IMR-90 (cell line): ENCODE measurements at regions not wholly inside any gene's neighbourhood (a gene's known extent, or its start where the extent isn't known, plus 50 kb on each side); places are given as distances from the start of the nearest gene placed in this dataset.

Source experiments
- ATAC-seq: fragments of 200-7000 bp; cut with Tn5 transposase; 2 replicates; pipeline ENCODE4 v1.9.1; 2020; ENCODE audit warnings: low read depth, mild to moderate bottlenecking, moderate library complexity
- BruUV-seq: library from RNA; stranded (reverse); fragments of 400-500 nt; replicated peaks from 2 replicates; lab custom pipeline; 2021; lab: Mats Ljungman, UMichigan
- CTCF ChIA-PET: fragments of 300-600 bp; formaldehyde crosslinking; extraction: SDS; loops from one replicate; lab custom pipeline; 2021; ENCODE audit warnings: antibody characterized with exemption; lab: Yijun Ruan, JAX
- POLR2A ChIA-PET: fragments of 300-600 bp; sonication (Branson Sonifier 250); formaldehyde crosslinking; loops from one replicate; lab custom pipeline; 2022; ENCODE audit warnings: antibody characterized with exemption; ENCODE audit not compliant: unreplicated experiment; lab: Charles Lee
- DNase-seq: peaks from one replicate; pipeline ENCODE4 v3.0.0; 2013
- H2AFZ ChIP-seq: replicated peaks from 2 replicates; pipeline ENCODE3; 2013; ENCODE audit warnings: low read length, mild to moderate bottlenecking; ENCODE audit not compliant: poor library complexity
- H2AK5ac ChIP-seq: 2 replicates; pipeline ENCODE4 v1.6.1; 2013; ENCODE audit warnings: low read depth, low read length, inconsistent platforms
- H2AK9ac ChIP-seq: replicated peaks from 2 replicates; pipeline ENCODE3; 2013; ENCODE audit warnings: mild to moderate bottlenecking, low read depth, low read length, moderate library complexity; ENCODE audit not compliant: poor library complexity
- H2BK120ac ChIP-seq: 2 replicates; pipeline ENCODE4 v1.6.1; 2013; ENCODE audit warnings: low read depth, low read length, inconsistent platforms
- H2BK15ac ChIP-seq: 3 replicates; pipeline ENCODE4 v1.6.1; 2013; ENCODE audit warnings: low read depth, low read length, inconsistent platforms
- H2BK20ac ChIP-seq: 2 replicates; pipeline ENCODE4 v1.6.1; 2013; ENCODE audit warnings: low read depth, mild to moderate bottlenecking, inconsistent platforms, low read length, moderate library complexity
- H2BK5ac ChIP-seq: 2 replicates; pipeline ENCODE4 v1.6.1; 2013; ENCODE audit warnings: mild to moderate bottlenecking, low read depth, low read length, inconsistent platforms; ENCODE audit not compliant: poor library complexity, severe bottlenecking
- H3K14ac ChIP-seq: replicated peaks from 2 replicates; pipeline ENCODE4 v1.6.1; 2013; ENCODE audit warnings: low read depth, low read length, inconsistent platforms
- H3K18ac ChIP-seq: 2 replicates; pipeline ENCODE4 v1.6.1; 2013; ENCODE audit warnings: low read depth, low read length, control low read depth
- H3K23ac ChIP-seq: 2 replicates; pipeline ENCODE4 v1.6.1; 2013; ENCODE audit warnings: low read depth, low read length, inconsistent platforms
- H3K27ac ChIP-seq: 2 replicates; pipeline ENCODE4 v1.5.1; 2013; ENCODE audit warnings: mild to moderate bottlenecking, control low read depth, low read length; ENCODE audit not compliant: insufficient read depth
- H3K27me3 ChIP-seq: 2 replicates; pipeline ENCODE4 v1.6.1; 2013; ENCODE audit warnings: low read length; ENCODE audit not compliant: control insufficient read depth, insufficient read depth
- H3K36me3 ChIP-seq: 2 replicates; pipeline ENCODE4 v1.6.1; 2013; ENCODE audit warnings: low read length, mixed read lengths; ENCODE audit not compliant: control insufficient read depth, insufficient read depth
- H3K4ac ChIP-seq: 2 replicates; pipeline ENCODE4 v1.6.1; 2013; ENCODE audit warnings: low read depth, low read length, inconsistent platforms
- H3K4me1 ChIP-seq: 2 replicates; pipeline ENCODE4 v1.6.1; 2013; ENCODE audit warnings: low read length, mixed read lengths; ENCODE audit not compliant: control insufficient read depth, insufficient read depth
- H3K4me2 ChIP-seq: 2 replicates; pipeline ENCODE4 v1.6.1; 2013; ENCODE audit warnings: low read depth, mild to moderate bottlenecking, control low read depth, low read length, moderate library complexity
- H3K4me3 ChIP-seq: 2 replicates; pipeline ENCODE4 v1.5.1; 2013; ENCODE audit warnings: low read depth, mild to moderate bottlenecking, control low read depth, low read length, moderate library complexity; ENCODE audit not compliant: insufficient read depth
- H3K56ac ChIP-seq: 2 replicates; pipeline ENCODE4 v1.6.1; 2013; ENCODE audit warnings: low read length, inconsistent platforms; ENCODE audit not compliant: insufficient read depth; ENCODE audit errors: extremely low read depth
- H3K79me1 ChIP-seq, 2 experiments: 2 replicates each; pipeline ENCODE4 v1.6.1; 2013; ENCODE audit warnings: low read length in 2 of 2, inconsistent platforms in 1 of 2, low read depth in 1 of 2
- H3K9ac ChIP-seq: 2 replicates; pipeline ENCODE4 v1.6.1; 2013; ENCODE audit warnings: low read depth, low read length, control low read depth
- H3K9me1 ChIP-seq: 2 replicates; pipeline ENCODE4 v1.6.1; 2013; ENCODE audit warnings: low read length, inconsistent platforms; ENCODE audit not compliant: insufficient read depth
- H3K9me3 ChIP-seq: 2 replicates; pipeline ENCODE4 v1.6.1; 2013; ENCODE audit warnings: low read length; ENCODE audit not compliant: control insufficient read depth, insufficient read depth
- H4K20me1 ChIP-seq: 2 replicates; pipeline ENCODE4 v1.6.1; 2013; ENCODE audit warnings: low read length, inconsistent platforms; ENCODE audit not compliant: insufficient read depth
- H4K5ac ChIP-seq: 2 replicates; pipeline ENCODE4 v1.6.1; 2013; ENCODE audit warnings: mild to moderate bottlenecking, low read depth, low read length, control low read depth
- H4K8ac ChIP-seq, 2 experiments: 2 replicates each; pipeline ENCODE4 v1.6.1; 2013; ENCODE audit warnings: low read depth in 2 of 2, low read length in 2 of 2, control low read depth in 1 of 2, inconsistent platforms in 1 of 2
- H4K91ac ChIP-seq: 2 replicates; pipeline ENCODE4 v1.6.1; 2013; ENCODE audit warnings: low read depth, low read length, inconsistent platforms; ENCODE audit not compliant: insufficient read depth
- CEBPB ChIP-seq: IDR thresholded peaks from 2 replicates; pipeline ENCODE4 v1.6.1; 2012; ENCODE audit warnings: low read depth, low read length, improper control_type of control experiment
- CHD1 ChIP-seq: IDR thresholded peaks from 2 replicates; pipeline ENCODE4 v1.6.1; 2012; ENCODE audit warnings: low read depth, low read length, improper control_type of control experiment
- MAFK ChIP-seq: IDR thresholded peaks from 2 replicates; pipeline ENCODE4 v1.6.1; 2012; ENCODE audit warnings: low read depth, low read length, improper control_type of control experiment
- MAZ ChIP-seq: IDR thresholded peaks from 2 replicates; pipeline ENCODE4 v1.6.1; 2012; ENCODE audit warnings: low read depth, mild to moderate bottlenecking, low read length, improper control_type of control experiment, moderate library complexity, borderline replicate concordance
- MXI1 ChIP-seq: IDR thresholded peaks from 2 replicates; pipeline ENCODE4 v1.6.1; 2012; ENCODE audit warnings: low read depth, mild to moderate bottlenecking, low read length, moderate library complexity, borderline replicate concordance
- POLR2A ChIP-seq: IDR thresholded peaks from 2 replicates; pipeline ENCODE4 v1.6.1; 2012; ENCODE audit warnings: mild to moderate bottlenecking, low read depth, low read length
- RAD21 ChIP-seq: IDR thresholded peaks from 2 replicates; pipeline ENCODE4 v1.6.1; 2012; ENCODE audit warnings: low read length, improper control_type of control experiment
- RFX5 ChIP-seq: IDR thresholded peaks from 2 replicates; pipeline ENCODE4 v1.8.0; 2012; ENCODE audit warnings: low read depth, mild to moderate bottlenecking, low read length, moderate library complexity
- WGBS, 2 experiments: methylation state at CpG; one replicate each; pipeline versions ENCODE4 v1.1.5 to v1.1.7; 2013; ENCODE audit warnings: missing lambda C conversion rate in 2 of 2; ENCODE audit not compliant: insufficient read length in 1 of 2; ENCODE audit errors: extremely low coverage in 2 of 2; 5-methylcytosine and 5-hydroxymethylcytosine counted together
- dilution Hi-C: fragments of 300-500 bp; cut with HindIII; formaldehyde crosslinking; loops from one replicate; pipeline ENCODE4 v1.14.3; 2018; ENCODE audit warnings: low sequenced_read_pairs; ENCODE audit not compliant: unreplicated experiment
- in situ Hi-C: fragments of 300-500 bp; cut with MboI; formaldehyde crosslinking; loops from 3 replicates; pipeline ENCODE4 v1.14.3; 2019; ENCODE audit warnings: low sequenced_read_pairs, inconsistent platforms, mixed read lengths
- intact Hi-C: fragments of 100-400 bp; cut with micrococcal nuclease; formaldehyde crosslinking; loops from 2 replicates; pipeline ENCODE4 v1.10.0; 2022
- TF ChIP-seq, protein P1 (sequence below): fragments of 150-350 bp; IDR thresholded peaks from 2 replicates; pipeline ENCODE4 v1.6.1; 2017; ENCODE audit warnings: mild to moderate bottlenecking, antibody characterized with exemption, low read length, low read depth
- TF ChIP-seq, protein P2 (sequence below): fragments of 150-350 bp; IDR thresholded peaks from 2 replicates; pipeline ENCODE4 v1.6.1; 2016; ENCODE audit warnings: low read depth, mild to moderate bottlenecking, low read length, moderate library complexity, borderline replicate concordance
- TF ChIP-seq, protein P3 (sequence below): conservative IDR thresholded peaks from 2 replicates; pipeline ENCODE4 v1.5.1; 2012; ENCODE audit warnings: mild to moderate bottlenecking, low read depth, low read length, improper control_type of control experiment

DNA sequence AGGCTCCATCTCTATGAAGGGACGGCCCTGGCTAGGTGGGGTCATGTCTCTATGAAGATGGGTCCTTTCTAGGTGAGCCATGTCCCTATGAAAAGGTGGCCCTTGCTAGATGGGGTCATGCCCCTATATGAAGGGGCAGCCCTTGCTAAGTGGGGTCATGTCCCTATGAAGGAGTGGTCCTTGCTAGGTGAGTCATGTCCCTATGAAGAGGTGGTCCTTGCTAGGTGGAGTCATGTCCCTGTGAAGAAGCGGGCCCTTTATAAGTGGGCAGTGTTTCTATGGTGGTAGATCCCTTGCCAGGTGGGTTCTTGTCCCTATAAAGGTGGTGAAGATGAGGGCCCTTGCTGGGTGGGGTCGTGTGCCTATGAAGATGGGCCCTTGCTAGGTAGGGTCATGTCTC lies 283.0 kb upstream of the IRX2 start:
- Histone ChIP-seq H4K8ac (no peak overlapping the region), H3K4ac (no peak overlapping the region), H3K18ac (no peak overlapping the region), H3K4me1 (no peaks in the 10 kb centered on the region), H3K36me3 (no peaks in the 10 kb centered on the region), H3K9me1 (no peaks in the 10 kb centered on the region), H3K27me3 (no peaks in the 10 kb centered on the region), H2AK9ac (no peak overlapping the region), H3K9me3 (peaks cover 39% of the 10 kb centered on the region), H2BK5ac (no peak overlapping the region), H3K27ac (no peak overlapping the region), H3K4me3 (no peak overlapping the region), H3K56ac (no peak overlapping the region), H4K5ac (no peak overlapping the region), H4K20me1 (no peaks in the 10 kb centered on the region), H3K4me2 (no peak overlapping the region), H3K14ac (no peak overlapping the region), H3K79me1 (no peaks in the 10 kb centered on the region), H3K9ac (no peak overlapping the region), H3K23ac (no peak overlapping the region), H2AK5ac (no peak overlapping the region), H2BK15ac (no peak overlapping the region), H2BK120ac (no peak overlapping the region), H2AFZ (no peak overlapping the region), H2BK20ac (no peak overlapping the region), H4K91ac (no peak overlapping the region)
- intact Hi-C loops (no loop called here), dilution Hi-C loops (no loop called here), in situ Hi-C loops (no loop called here)
- DNase-seq (no peak), ATAC-seq (no peak)
- ChIA-PET POLR2A (no interaction called here), CTCF (no interaction called here)
- BruUV-seq = no TSS peak
- 0% methylated on average over 1 of the region's 3 CpGs; no CpG with 5 or more reads in 1 of the 2 experiments for WGBS, 2 experiments
- TF ChIP-seq POLR2A = no peak
- TF ChIP-seq CHD1 = no peak
- TF ChIP-seq MAFK = no peak
- TF ChIP-seq, protein P1, sequence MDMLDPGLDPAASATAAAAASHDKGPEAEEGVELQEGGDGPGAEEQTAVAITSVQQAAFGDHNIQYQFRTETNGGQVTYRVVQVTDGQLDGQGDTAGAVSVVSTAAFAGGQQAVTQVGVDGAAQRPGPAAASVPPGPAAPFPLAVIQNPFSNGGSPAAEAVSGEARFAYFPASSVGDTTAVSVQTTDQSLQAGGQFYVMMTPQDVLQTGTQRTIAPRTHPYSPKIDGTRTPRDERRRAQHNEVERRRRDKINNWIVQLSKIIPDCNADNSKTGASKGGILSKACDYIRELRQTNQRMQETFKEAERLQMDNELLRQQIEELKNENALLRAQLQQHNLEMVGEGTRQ = no peak
- no peak for TF ChIP-seq CEBPB
- TF ChIP-seq MXI1 = no peak
- no peak for TF ChIP-seq RAD21
- TF ChIP-seq RFX5 = no peak
- TF ChIP-seq, protein P2, sequence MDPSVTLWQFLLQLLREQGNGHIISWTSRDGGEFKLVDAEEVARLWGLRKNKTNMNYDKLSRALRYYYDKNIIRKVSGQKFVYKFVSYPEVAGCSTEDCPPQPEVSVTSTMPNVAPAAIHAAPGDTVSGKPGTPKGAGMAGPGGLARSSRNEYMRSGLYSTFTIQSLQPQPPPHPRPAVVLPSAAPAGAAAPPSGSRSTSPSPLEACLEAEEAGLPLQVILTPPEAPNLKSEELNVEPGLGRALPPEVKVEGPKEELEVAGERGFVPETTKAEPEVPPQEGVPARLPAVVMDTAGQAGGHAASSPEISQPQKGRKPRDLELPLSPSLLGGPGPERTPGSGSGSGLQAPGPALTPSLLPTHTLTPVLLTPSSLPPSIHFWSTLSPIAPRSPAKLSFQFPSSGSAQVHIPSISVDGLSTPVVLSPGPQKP = no peak
- TF ChIP-seq MAZ = no peak
- TF ChIP-seq, protein P3, sequence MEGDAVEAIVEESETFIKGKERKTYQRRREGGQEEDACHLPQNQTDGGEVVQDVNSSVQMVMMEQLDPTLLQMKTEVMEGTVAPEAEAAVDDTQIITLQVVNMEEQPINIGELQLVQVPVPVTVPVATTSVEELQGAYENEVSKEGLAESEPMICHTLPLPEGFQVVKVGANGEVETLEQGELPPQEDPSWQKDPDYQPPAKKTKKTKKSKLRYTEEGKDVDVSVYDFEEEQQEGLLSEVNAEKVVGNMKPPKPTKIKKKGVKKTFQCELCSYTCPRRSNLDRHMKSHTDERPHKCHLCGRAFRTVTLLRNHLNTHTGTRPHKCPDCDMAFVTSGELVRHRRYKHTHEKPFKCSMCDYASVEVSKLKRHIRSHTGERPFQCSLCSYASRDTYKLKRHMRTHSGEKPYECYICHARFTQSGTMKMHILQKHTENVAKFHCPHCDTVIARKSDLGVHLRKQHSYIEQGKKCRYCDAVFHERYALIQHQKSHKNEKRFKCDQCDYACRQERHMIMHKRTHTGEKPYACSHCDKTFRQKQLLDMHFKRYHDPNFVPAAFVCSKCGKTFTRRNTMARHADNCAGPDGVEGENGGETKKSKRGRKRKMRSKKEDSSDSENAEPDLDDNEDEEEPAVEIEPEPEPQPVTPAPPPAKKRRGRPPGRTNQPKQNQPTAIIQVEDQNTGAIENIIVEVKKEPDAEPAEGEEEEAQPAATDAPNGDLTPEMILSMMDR = no peak
